ENCODE measurements at regions not wholly inside any gene's neighbourhood (a gene's known extent, or its start where the extent isn't known, plus 50 kb on each side); places are given as distances from the start of the nearest gene placed in this dataset.

DNA sequence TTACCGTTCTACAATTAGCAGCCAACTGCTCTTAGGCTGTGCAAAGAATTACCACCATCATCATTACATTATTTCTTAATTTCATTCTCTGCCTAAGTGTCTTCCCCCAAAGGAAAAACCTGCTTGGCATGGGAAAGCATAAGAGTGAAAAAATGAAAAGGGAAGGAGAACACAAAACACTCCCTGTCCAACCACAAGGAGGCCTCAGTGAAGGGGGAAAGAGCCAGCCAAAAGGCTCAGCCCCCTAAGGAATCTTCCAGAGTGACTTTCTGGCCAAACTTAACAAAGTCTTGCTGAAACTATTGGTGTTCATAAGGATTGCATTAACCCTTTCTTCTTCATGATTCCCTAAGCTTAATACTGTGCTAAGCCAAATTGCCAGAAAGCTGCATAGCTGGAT, 287.4 kb downstream of the SMARCA1 start:
- no peak overlapping the region for H3K27ac Mint-ChIP-seq
- peaks cover 1% of the 10 kb centered on the region for H3K27me3 Mint-ChIP-seq
- H3K36me3 Mint-ChIP-seq: no peaks in the 10 kb centered on the region
- H3K4me3 Mint-ChIP-seq: no peak overlapping the region
- H3K4me1 Mint-ChIP-seq: no peaks in the 10 kb centered on the region
- peaks cover 0 to 3% (median 0%) of the 10 kb centered on the region in 3 donors for H3K9me3 Mint-ChIP-seq

DNA sequence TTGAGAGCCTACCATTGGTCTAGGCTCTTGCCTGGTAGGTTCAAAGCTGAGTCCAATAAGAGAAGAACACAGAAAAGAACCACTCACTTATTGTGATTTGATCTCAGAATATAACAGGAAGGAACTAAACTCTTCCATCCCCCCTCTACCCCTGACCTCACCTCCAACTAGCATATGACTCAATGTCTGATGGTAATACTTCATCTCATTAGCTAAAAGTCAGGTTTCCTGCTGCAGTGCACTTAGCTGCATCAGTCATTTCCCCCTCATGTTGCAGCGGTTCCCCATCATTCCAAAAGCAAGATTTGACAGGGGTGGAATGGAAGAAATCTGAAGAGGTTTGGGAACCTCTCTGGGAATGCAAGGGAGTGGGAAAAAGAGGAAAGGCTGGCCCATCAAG, 289.5 kb downstream of the SMARCA1 start:
- Mint-ChIP-seq H3K27ac (no peak overlapping the region), H3K9me3 (peaks cover 0 to 3% (median 0%) of the 10 kb centered on the region in 3 donors), H3K27me3 (peaks cover 1% of the 10 kb centered on the region), H3K4me3 (no peak overlapping the region), H3K36me3 (no peaks in the 10 kb centered on the region), H3K4me1 (no peaks in the 10 kb centered on the region)

DNA sequence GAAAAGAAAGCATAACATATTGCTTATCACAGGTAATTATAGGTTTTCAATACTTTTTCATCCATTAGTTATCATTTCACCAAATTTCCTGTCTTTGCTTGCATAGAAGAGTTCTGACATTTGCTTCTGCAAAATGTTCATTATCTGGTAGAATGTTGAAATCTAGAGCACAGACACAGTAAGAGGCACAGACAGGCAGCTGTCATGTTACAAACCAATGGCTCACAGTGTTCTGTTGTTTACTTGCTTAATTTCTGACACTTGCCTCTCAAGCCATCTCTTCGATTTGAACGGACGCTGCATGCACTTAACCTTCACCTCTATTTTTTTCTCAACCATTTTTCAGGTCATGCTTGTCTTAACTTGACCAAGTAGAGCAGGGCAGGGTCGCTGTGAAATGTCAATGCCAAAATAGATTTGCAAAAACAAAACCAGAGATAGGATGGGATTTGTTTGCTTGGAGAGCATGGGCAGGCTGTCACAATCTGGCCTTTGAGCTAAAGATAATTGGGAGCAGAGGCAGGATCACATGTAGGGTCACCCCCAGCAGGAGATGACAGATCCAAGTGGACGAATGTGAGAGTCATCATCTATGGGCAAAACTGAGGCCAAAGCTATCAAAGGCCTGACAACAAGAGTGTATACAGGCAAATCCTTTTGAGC, 292.3 kb downstream of the SMARCA1 start:
- Mint-ChIP-seq H3K9me3 (peaks cover 0 to under 1% (median 0%) of the 10 kb centered on the region in 3 donors), H3K36me3 (no peaks in the 10 kb centered on the region), H3K27ac (no peak overlapping the region), H3K27me3 (no peaks in the 10 kb centered on the region), H3K4me3 (no peak overlapping the region), H3K4me1 (no peaks in the 10 kb centered on the region)

DNA sequence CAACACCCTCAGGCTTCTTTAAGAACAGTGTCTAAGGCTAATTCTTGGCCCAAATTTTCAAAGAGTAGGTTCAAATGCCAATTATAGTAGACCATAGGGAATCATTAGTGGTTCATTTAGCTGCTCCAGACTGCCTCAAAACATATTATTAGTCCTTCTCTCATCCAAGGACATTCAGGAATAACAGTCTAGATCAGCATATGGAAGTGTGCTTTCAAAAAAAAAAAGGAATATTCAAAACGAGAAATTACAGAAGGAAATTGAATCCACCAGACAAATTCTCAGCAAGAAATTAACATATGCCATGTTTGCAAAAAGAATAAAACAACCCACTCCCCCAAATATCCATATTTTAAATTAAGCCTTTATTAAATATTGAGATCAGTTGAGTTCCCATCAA, 293.1 kb downstream of the SMARCA1 start:
- Mint-ChIP-seq H3K4me3 (no peak overlapping the region), H3K9me3 (peaks cover 0 to 2% (median 0%) of the 10 kb centered on the region in 3 donors), H3K27ac (no peak overlapping the region), H3K27me3 (no peaks in the 10 kb centered on the region), H3K4me1 (no peaks in the 10 kb centered on the region), H3K36me3 (no peaks in the 10 kb centered on the region)

DNA sequence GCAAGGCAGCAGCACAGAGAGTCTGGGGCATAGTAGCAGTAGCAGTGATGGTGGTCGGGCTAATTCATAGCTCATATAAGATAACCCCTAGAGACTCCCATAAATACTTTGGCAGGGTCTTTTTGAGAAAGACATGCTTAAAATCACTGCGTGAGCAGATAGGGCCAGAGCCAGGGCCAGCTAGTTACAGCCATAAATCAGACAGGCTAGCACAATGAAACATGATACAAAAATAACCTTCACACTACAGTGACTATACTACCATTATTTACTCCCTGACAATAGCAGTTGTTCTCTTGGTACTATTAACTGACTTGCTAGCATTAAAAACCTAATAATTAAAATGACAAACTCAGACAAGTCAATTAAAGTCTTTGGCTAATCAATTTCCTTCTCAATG, 295.9 kb downstream of the SMARCA1 start:
- H3K27ac Mint-ChIP-seq: no peak overlapping the region
- H3K27me3 Mint-ChIP-seq: no peaks in the 10 kb centered on the region
- peaks cover 0 to 2% (median 0%) of the 10 kb centered on the region in 3 donors for H3K9me3 Mint-ChIP-seq
- no peaks in the 10 kb centered on the region for H3K36me3 Mint-ChIP-seq
- H3K4me3 Mint-ChIP-seq: no peak overlapping the region
- no peaks in the 10 kb centered on the region for H3K4me1 Mint-ChIP-seq

DNA sequence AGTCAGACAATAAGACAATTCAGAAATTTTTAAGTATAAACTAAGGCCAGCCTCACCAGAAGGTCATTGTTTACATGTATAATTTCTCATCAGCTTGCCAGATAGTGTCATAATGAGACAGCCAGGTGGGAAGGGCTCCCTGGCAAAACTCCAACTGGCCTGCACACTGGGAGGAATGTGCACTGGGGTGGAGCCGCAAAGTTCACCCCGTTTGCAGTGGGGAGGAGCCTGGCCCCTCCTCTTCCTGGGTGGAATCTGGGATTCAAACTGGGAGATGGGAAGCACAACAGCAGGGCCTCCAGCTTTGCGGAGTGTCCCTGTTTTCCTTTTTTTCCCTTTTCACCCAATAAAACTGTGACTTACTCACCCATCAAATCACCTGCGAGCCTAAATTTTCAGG, 329.9 kb downstream of the SMARCA1 start:
- no peak overlapping the region for H3K27ac Mint-ChIP-seq
- no peaks in the 10 kb centered on the region for H3K4me1 Mint-ChIP-seq
- no peaks in the 10 kb centered on the region for H3K36me3 Mint-ChIP-seq
- H3K27me3 Mint-ChIP-seq: no peaks in the 10 kb centered on the region
- H3K9me3 Mint-ChIP-seq: peaks cover 0 to 3% (median 0%) of the 10 kb centered on the region in 3 donors
- H3K4me3 Mint-ChIP-seq: no peak overlapping the region

DNA sequence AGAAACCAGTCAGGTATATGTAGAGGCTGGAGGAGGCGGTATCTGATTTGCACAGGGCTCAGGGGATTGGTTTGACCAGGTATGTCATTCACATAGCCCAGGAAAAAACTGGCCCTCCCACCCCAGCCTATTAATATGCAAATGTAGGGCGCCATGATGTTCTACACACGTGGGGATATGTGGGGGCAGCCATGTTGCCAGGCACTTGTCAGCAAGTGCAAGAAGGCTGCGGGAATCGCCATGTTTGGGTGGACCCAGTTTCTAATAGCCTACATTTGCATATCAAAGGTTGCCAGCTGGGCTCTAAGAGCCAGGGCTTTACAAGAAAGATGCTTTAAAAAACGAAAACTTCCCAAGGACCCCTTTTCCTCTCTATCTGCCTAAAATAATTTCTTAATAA, 335.1 kb downstream of the SMARCA1 start:
- no peaks in the 10 kb centered on the region for H3K4me1 Mint-ChIP-seq
- H3K9me3 Mint-ChIP-seq: peaks cover 0 to 8% (median 3%) of the 10 kb centered on the region in 3 donors
- peak overlapping the region in 1 of 3 donors; percentile 40 for H3K27ac Mint-ChIP-seq
- no peak overlapping the region for H3K4me3 Mint-ChIP-seq
- no peaks in the 10 kb centered on the region for H3K27me3 Mint-ChIP-seq
- H3K36me3 Mint-ChIP-seq: no peaks in the 10 kb centered on the region

DNA sequence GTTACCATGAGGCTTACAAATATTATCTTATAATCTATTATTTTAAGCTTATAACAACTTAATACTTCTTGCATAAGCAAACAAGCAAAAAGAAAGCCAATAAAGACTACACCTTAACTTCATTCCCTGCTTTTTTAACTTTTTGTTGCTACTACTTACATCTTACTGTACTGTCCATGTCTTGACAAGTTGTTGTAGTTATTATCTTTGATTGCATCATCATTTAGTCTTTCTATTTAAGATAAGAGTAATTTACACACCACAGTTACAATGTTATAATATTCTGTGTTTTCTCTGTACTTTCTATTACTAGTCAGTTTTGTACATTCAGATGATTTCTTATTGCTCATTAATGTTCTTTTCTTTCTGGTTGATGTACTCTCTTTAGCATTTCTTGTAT, 346.6 kb downstream of the SMARCA1 start:
- Mint-ChIP-seq H3K27ac (no peak overlapping the region), H3K9me3 (peaks cover 0 to 3% (median 0%) of the 10 kb centered on the region in 3 donors), H3K4me1 (no peaks in the 10 kb centered on the region), H3K4me3 (no peak overlapping the region), H3K27me3 (no peaks in the 10 kb centered on the region), H3K36me3 (no peaks in the 10 kb centered on the region)

DNA sequence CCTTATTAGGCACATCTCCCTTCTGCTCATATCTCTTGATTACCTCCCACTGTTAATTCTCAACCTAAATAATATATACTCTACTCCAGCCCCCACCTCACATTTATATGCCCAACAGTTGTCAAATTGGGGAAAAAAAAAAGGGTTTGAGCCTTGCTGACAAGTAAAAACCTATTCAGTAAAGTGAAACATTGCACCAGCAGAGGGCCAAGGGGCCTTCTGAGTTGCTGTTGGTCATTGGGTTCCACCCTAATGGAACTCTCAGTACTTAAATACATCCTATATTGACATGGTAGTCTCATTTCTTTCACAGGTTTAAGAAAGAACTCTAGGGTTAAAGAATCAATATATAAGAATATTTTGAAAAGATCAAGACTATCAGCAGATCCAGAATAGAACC, 362.2 kb downstream of the SMARCA1 start:
- H3K4me3 Mint-ChIP-seq: no peak overlapping the region
- no peak overlapping the region for H3K27ac Mint-ChIP-seq
- peaks cover 0 to 8% (median 2%) of the 10 kb centered on the region in 3 donors for H3K9me3 Mint-ChIP-seq
- H3K27me3 Mint-ChIP-seq: peaks cover 3% of the 10 kb centered on the region
- no peaks in the 10 kb centered on the region for H3K36me3 Mint-ChIP-seq
- no peaks in the 10 kb centered on the region for H3K4me1 Mint-ChIP-seq

DNA sequence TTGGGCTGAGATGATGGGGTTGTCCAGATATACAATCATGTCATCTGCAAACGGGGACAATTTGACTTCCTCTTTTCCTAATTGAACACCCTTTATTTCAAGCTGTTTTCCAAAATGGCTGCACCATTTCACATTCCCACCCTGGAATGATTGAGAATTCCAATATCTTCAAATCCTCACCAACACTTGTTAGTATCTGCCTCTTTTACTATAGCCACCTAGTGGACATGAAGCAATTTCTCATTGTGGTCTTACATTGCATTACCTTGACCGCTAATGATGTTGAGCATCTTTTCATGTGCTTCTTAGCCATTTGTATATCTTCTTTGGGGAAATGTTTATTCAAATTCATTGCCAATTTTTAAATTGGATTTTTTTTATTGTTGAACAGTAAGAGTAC, 364.8 kb downstream of the SMARCA1 start:
- Mint-ChIP-seq H3K9me3 (peaks cover 0 to 6% (median 0%) of the 10 kb centered on the region in 3 donors), H3K36me3 (no peaks in the 10 kb centered on the region), H3K27ac (no peak overlapping the region), H3K4me1 (no peaks in the 10 kb centered on the region), H3K27me3 (peaks cover 3% of the 10 kb centered on the region), H3K4me3 (peak overlapping the region in 1 of 4 donors; percentile 2)

DNA sequence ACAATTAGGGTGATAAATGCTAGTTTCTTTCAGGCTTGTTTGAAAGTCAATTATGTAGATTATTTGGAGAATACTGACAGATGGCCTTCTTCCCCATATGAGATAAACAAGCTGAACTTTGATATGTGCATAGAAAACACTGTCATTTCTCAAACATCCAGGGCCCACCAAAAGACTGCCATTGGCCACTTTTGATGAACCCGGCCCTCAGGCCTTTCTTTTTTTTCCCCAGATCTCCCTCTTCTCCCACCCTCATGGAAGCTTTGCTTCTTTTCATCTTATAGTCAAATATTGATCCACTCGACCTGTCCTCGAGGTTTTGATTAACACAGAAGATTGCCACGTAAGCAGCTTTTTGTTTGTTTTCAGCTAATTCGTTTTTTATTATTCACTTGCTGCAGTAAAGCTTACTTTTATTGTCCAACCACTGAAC, 377.4 kb downstream of the SMARCA1 start:
- no peaks in the 10 kb centered on the region for H3K4me1 Mint-ChIP-seq
- H3K27me3 Mint-ChIP-seq: no peaks in the 10 kb centered on the region
- H3K9me3 Mint-ChIP-seq: peaks cover 0 to 3% (median 0%) of the 10 kb centered on the region in 3 donors
- H3K36me3 Mint-ChIP-seq: no peaks in the 10 kb centered on the region
- H3K27ac Mint-ChIP-seq: no peak overlapping the region
- no peak overlapping the region for H3K4me3 Mint-ChIP-seq

DNA sequence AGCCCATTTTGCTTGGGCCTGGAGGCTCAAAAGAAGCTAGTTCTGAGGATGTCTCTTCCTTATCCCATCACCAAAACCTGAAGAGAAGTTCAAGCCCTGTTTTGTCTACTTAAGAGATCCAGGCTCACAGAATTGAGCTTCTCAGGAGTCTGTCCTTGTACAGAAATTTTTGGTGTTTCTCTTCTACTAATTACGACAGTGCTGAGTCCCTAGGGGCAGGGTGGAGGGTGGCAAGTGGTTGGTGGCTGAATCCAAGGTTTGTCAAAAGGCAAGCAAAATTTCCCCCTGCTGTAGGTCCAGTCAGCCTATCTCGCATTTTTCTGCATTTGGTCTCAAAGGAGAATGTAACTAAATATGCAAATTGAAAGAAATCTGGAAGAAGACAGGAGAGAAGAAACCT, 377.9 kb downstream of the SMARCA1 start:
- Mint-ChIP-seq H3K9me3 (no peaks in the 10 kb centered on the region), H3K4me1 (no peaks in the 10 kb centered on the region), H3K27ac (no peak overlapping the region), H3K4me3 (no peak overlapping the region), H3K27me3 (no peaks in the 10 kb centered on the region), H3K36me3 (no peaks in the 10 kb centered on the region)

DNA sequence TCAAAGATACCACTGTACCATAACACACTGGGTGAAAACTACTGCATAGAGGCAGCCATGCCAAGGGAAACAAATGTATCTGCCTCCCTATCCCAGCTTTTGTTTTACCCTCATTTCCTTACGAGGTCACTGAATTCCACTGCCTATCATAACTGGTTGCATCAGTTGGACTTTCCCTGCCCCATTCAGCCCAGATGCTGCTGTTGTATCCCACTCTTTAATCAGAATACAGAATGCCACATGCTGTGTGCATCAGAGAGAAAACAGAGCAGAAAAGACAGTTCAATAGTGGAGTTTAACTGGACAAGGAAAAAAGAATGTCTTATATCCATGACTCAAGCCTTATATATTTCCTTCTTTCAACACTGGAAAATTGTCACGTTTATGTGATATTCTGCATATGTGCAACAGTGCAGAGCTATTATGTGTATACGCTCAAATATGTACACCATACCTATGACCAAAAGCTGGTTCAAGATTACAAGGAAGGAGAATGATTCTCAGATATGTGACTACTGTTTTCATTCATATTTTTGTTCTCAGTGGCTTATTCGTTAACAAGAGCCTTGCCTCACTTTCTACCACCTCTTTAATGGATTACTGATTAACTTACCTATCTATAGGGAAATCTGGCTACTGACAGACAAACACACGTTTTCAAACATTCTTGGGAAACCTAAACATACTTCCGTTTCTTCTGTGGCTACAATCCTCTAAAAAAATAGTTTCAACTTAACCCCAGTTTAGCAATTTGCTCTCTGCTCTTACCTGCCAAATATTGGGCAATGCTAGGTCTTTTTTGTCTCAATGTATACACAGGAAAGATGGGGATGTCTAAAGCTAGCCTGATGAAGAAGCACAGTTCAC, 378.9 kb downstream of the SMARCA1 start:
- Mint-ChIP-seq H3K27me3 (no peaks in the 10 kb centered on the region), H3K36me3 (no peaks in the 10 kb centered on the region), H3K27ac (no peak overlapping the region), H3K9me3 (no peaks in the 10 kb centered on the region), H3K4me1 (no peaks in the 10 kb centered on the region), H3K4me3 (no peak overlapping the region)

DNA sequence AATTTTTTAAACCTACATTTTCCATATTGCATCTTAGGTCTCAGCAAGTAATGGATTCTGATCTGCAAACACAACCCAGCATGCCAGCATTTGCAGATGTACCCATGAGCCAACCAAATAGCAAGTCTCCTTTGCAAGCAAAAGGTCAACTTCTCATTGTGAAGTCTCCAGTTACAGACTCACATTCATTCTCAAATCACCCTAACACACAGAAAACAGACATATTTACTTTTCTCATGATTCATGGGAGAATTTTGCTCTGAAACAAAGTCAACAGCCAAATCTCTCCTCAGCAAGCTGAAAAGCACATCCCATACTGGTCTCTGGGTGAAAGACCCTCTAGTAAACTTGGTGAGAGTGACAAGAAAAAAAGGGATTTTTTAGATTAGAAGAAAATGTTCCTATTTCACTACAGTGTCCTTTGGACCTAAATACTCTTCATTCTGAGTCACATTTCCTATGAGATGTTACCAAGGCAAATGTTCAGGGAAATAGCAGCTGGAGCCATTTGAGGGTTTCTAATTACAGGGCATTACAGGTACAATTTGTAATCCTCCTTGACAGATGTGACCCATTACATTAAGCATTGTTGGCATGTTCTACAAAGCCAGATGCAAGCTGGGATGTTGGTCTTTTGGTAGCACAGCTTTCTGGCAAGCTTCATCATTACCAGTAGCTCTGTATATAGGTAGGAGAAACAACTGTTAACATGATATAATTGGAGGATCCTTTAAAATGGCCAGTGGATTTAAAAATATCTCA, 383.3 kb downstream of the SMARCA1 start:
- Mint-ChIP-seq H3K27ac (no peak overlapping the region), H3K4me3 (no peak overlapping the region)

More for the DNA sequence above, 383.3 kb downstream of the SMARCA1 start:
- Mint-ChIP-seq H3K27me3 (no peaks in the 10 kb centered on the region), H3K36me3 (no peaks in the 10 kb centered on the region), H3K9me3 (peaks cover 0 to 1% (median 0%) of the 10 kb centered on the region in 3 donors), H3K4me1 (no peaks in the 10 kb centered on the region)
